ENCODE measurements at regions not wholly inside any gene's neighbourhood (a gene's known extent, or its start where the extent isn't known, plus 50 kb on each side); places are given as distances from the start of the nearest gene placed in this dataset.

- Histone ChIP-seq H2BK5ac (ENCODE audit: insufficient read length, low read length) (no peak overlapping the region), H2BK15ac (ENCODE audit: low read depth, low read length) (no peak overlapping the region), H3K4me1 (ENCODE audit: insufficient read depth, low read length) (no peaks in the 10 kb centered on the region), H3K18ac (ENCODE audit: insufficient read length, low read depth, low read length) (no peak overlapping the region), H3K23me2 (ENCODE audit: insufficient read length, low read depth, low read length, poor library complexity, severe bottlenecking) (no peaks in the 10 kb centered on the region), H4K8ac (replicated peaks; ENCODE audit: insufficient read length, low read depth, low read length) (no peak overlapping the region), H3K4me2 (ENCODE audit: insufficient read depth, insufficient read length, low read length) (no peak overlapping the region), H2BK120ac (ENCODE audit: low read depth, low read length, poor library complexity, severe bottlenecking) (no peak overlapping the region), H3K23ac (ENCODE audit: insufficient read length, low read depth, low read length) (no peak overlapping the region), H3K79me1 (ENCODE audit: insufficient read depth, low read depth, low read length, poor library complexity, severe bottlenecking) (no peaks in the 10 kb centered on the region), H2AK5ac (ENCODE audit: insufficient read length, low read length) (no peak overlapping the region), H2AFZ (ENCODE audit: low read length) (no peak overlapping the region), H3K9me3 (ENCODE audit: control insufficient read depth, low read depth, low read length) (no peaks in the 10 kb centered on the region), H3K4ac (ENCODE audit: low read depth, low read length) (no peak overlapping the region), H3K27ac (ENCODE audit: insufficient read length, low read depth, low read length) (no peak overlapping the region), H3K27me3 (ENCODE audit: insufficient read depth, low read length) (no peaks in the 10 kb centered on the region), H3K14ac (ENCODE audit: insufficient read depth, low read length) (no peak overlapping the region), H4K5ac (ENCODE audit: insufficient read length, low read depth, low read length) (no peak overlapping the region), H2BK20ac (ENCODE audit: low read depth, low read length, poor library complexity, severe bottlenecking) (no peak overlapping the region), H2BK12ac (ENCODE audit: insufficient read length, low read depth, low read length) (no peak overlapping the region), H3K56ac (ENCODE audit: insufficient read length, low read depth, low read length) (no peak overlapping the region), H4K91ac (ENCODE audit: insufficient read length, low read depth, low read length) (no peak overlapping the region), H4K20me1 (ENCODE audit: control insufficient read depth, insufficient read depth, insufficient read length) (no peaks in the 10 kb centered on the region), H3K79me2 (ENCODE audit: insufficient read depth, low read length) (no peaks in the 10 kb centered on the region), H3K9ac (ENCODE audit: extremely low read depth, insufficient read length, low read length) (no peak overlapping the region), H3T11ph (ENCODE audit: low read length) (no peak overlapping the region)
- H3K4me3 Mint-ChIP-seq: no peak overlapping the region
- no peaks in the 10 kb centered on the region for H3K36me3 Mint-ChIP-seq (ENCODE audit: insufficient read depth in 1 of 3, low read depth in 3 of 3)
- no peaks in the 10 kb centered on the region for H3K27me3 Mint-ChIP-seq (ENCODE audit: low read depth)
- no peak overlapping the region for H3K27ac Mint-ChIP-seq
- TF ChIP-seq CTCF (conservative IDR thresholded peaks at IDR 0.05): no peak
- WGBS (ENCODE audit: extremely low coverage, insufficient read length, low lambda C conversion rate): no CpG with 5 or more reads among the region's 3 CpGs
- H3K4me1 Mint-ChIP-seq: no peaks in the 10 kb centered on the region
- no peak for DNase-seq
- H3K9me3 Mint-ChIP-seq: no peaks in the 10 kb centered on the region
These were observed 335.6 kb downstream of the BRINP1 start for GRCh38 chr9:119033596-119033995.

Measured in H9 (cell line).